Activated CD4-positive, alpha-beta T cell treated with anti-CD3 and anti-CD28 coated beads, Interleukin-10, Interleukin-2, amounts not matched to agents 100 ng/mL and 50 ng/mL, durations not matched to agents 16 hours and 8 hours (primary cell): ENCODE measurements at regions not wholly inside any gene's neighbourhood (a gene's known extent, or its start where the extent isn't known, plus 50 kb on each side); places are given as distances from the start of the nearest gene placed in this dataset.
"Not testable (repeated sequence)": the region's sequence is repeated elsewhere in the genome, so short reads cannot be mapped to it uniquely, and the experiment has no call there.

ENCODE experiments used
- DNase-seq: peaks from one replicate; pipeline ENCODE4 v3.0.0-alpha.2; 2020

DNA sequence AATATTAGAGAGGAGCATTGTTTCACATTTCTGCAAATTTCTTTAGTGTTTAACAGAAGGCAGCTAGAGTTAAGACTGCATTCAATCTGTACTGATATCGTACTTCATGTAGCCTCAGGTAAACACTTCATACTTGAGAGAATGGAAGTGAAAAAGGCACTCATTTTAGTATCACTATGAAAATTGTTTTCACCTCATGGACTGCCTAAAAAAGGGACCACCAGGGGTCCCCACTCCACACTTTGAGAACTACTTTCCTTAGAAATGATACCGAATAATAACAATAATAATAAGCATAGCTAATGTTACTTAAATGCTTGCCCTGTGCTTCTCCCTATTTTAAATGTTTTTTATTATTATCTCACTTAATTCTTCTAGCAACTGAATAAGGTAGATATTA lies 95.1 kb downstream of the BLID start:
- no peak for DNase-seq

DNA sequence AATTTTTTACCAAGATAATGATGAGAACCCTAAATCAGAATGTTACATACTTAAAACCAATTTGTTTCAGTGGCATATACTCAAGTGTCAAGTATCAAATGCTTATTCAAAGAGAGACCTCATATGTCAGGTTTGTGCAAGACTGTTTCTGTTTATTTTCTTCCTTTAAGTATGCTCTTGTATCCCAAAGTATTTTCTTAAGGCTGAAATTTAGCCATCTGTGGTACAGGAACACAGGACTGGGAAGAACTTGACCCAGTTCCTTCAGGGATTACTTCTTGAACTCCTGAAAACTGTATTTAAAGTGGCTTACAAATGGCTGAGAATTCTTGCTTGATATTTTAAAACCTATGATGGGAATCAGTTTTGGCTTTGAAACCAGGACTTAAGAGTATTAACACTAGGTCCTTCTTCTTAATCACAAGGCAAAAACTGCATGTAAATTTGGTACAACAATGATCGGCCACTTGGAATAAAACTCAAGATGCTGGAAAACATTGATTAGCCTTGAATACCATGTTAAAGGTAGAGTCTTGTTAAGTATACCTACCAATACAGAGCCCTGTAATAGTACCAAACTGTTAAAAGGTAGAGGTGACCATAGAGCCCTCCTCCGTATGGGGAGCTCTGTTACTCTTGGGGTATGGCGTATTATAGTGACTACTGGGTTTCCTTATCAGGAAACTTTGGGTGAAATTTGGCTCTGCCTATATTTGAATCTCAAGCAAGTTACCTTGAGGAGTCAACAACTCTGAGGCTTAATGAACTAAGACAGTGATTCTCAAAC lies 95.9 kb downstream of the BLID start:
- DNase-seq, result no peak

DNA sequence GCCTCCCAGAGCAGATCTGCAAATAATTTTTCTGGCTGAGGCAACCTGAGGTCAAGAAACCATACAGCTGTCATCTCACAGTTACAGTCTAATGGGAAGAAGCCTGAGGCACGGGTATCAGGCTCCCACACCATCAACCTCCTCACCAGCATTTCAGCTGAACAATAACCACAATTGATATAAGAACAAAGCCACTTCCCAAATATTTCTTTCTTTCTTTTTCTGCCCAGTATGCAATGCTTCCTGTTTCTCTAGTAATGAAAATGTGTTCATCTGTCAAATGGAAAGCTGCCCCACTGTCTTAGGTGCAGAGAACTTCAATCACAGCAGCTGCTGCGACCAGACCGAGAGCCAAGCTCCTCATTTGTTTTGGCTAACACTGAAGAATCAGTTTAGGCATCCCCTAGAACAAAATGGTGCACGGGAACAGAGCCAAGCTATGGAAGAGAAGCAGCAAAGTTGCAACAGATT lies 108.4 kb downstream of the BLID start:
- DNase-seq, result no peak

GRCh38 chr11:122004446-122004845 lies 111.6 kb downstream of the BLID start:
- DNase-seq, result no peak

- DNase-seq, result no peak
Measured at GRCh38 chr11:122002926-122003325, 113.1 kb downstream of the BLID start.

- DNase-seq, result no peak
Measured at GRCh38 chr11:122002047-122002446, 114.0 kb downstream of the BLID start.

- DNase-seq, result no peak
Measured at GRCh38 chr11:121999651-122000050, 116.4 kb downstream of the BLID start.

- no peak for DNase-seq
Measured at GRCh38 chr11:121996574-121996973, 119.4 kb downstream of the BLID start.

DNA sequence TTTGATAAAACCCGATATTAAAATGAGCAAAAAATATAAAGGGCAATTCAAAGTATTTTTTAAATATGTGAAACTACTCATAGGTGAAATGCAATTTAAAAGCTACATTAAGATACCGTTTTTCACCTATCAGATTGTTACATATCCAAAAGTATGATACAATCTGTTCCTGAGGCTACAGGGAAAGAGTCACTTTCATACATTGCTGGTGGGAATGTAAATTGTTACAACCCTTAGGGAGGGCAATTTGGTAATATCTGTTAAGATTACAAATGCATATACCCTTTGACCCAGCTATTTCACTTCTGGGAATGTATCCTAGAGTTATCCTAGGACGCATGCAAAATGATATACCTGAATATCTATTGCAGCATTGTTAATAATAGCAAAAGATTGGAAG lies 132.1 kb downstream of the BLID start:
- no peak for DNase-seq

DNA sequence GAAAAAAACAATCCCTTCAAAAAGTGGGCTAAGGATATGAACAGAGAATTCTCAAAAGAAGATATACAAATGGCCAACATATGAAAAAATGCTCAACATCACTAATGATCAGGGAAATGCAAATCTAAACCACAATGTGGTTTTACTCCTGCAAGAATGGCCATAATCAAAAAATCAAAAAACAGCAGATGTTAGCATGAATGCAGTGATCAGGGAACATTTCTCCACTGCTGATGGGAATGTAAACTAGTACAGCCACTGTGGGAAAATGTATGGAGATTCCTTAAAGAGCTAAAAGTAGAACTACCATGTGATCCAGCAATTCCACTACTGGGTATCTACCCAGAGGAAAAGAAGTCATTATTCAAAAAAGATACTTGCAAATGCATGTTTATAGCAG lies 138.1 kb downstream of the BLID start:
- DNase-seq, result not testable (repeated sequence)

GRCh38 chr11:121968638-121969037 lies 147.4 kb downstream of the BLID start:
- no peak for DNase-seq

DNA sequence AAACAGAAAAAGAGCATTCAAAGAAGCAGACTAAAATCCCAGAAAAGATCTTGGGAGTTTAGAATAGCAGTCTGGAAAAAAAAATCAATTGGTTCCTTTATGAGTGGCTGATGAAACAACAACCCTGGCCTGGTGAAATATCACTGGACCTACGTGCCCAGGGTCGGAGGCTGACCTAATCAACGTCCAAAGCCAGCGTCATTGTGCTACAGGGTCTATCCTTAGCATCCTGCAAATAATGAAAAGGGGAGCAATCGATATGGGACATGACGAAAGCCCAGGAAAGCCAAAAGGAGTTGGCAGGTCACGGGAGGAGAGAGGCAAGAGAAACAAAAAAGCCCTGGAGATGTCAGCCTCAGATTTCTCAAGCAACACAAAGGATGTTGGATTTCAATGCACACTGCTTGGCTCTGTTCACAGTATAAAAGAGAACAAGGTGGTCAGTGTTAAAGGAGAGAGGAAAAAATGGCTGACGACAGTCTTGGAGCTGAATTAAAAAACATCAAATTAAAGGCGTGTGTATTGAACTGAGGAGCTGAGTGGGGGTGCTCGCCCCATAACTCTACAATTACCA lies 148.8 kb downstream of the BLID start:
- no peak for DNase-seq

GRCh38 chr11:121965330-121965729 lies 150.7 kb downstream of the BLID start:
- no peak for DNase-seq

DNA sequence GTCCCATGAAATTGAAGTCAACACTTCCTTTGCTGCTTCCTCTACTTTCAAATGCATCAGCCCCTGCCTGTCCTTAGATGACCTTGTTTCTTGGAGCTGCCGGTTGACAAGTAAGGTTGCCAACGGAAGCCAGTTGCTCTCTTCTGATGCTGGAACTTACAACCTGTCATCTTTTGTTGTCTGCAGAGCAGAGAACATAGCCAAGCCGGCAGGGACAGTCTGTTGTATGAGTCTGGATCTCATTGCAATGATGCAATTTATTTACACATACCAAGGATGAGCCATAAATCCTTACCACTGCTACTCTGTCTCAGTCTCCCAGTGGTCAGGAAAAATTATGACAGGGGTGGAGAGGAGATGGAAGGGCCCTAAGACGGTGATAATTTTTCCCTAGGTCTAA lies 151.4 kb downstream of the BLID start:
- no peak for DNase-seq

- DNase-seq, result not testable (repeated sequence)
Measured at GRCh38 chr11:121963846-121964245, 152.2 kb downstream of the BLID start.

- DNase-seq, result no peak
Measured at GRCh38 chr11:121961321-121961801, 154.7 kb downstream of the BLID start.

- DNase-seq, result no peak
Measured at GRCh38 chr11:121958971-121959325, 157.1 kb downstream of the BLID start.

DNA sequence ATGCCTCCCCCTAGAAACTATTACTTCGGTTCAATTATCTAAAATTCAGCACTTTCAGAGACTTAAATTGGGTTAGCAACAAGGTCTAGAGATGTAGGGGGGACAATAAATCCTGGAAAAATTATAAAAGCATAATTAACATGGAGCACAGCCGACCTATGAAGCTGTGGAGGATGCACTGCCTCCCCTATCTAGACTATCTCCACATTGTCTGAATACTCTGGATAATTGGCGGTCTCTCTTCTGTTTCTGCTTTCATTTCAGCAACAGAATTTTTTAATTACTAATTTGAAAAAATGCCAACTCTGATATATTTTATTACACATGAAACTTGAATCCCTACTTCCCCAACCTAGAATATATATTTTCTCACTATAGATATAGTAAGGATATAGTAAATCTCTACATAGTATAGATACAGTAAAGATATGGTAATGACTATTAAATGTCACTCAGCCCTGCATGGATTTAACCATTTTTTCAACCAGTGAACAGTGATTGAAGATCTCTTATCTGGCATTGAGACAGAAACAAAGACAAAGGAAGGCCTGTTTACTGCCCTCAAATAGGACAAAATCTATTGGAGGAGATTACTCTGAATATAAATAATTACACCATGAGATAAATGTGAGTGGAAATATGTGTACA lies 157.6 kb downstream of the BLID start:
- DNase-seq, result no peak

DNA sequence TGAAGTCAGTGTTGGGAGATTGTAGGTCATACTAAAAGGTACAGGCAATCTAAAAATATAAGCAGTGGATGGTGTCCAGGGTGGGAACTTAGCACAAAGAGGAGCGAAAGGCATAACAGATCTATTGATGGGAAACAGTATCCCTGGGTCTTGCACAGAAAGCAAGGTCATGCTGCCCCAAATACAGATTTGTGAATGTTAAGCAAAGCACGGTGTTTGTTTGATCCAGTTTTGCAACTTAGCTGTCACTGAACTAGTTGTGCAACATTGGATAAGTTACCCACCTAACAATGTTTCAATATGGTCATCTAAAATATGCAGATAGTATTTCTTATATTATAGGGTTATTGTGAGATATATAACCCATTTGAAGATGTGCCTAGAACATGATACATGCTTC lies 162.9 kb downstream of the BLID start:
- DNase-seq, result no peak

DNA sequence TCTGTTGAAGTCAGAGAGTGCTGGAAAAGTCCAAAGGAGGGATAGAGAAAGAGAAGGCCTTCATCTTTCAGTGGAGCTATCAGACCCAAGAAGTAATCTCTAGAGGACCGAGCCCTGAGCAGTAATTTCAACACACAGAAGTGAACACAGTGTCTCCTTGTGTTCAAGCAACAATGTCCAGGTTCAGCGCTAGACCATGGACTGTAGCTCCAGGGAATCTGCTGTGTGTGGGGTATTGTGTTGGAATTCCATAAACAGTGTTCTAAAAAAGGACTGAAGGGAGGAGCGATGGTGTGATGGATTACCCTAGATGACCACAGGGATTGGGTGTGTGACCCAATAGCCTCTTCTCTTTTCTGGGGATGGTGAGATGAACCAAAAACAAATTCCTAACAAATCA lies 165.9 kb downstream of the BLID start:
- no peak for DNase-seq

DNA sequence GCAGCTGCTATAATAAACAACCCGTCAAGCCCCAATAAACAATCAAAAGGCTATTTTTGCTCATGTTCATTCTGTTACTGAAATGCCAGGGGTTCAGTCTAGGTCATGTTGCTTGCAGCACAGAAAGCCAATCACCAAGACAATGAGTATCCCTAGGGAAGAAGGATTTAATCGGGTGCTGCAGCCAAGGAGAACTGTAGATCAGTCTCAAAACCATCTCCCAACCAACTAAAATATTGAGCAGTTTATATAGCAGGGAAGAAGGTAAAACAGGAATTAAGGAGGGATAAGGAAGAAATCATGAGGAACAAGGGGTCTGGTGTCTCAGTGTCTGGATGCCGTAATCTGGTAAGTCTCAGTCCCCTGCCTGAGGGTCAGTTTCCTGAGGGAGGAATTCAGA lies 169.5 kb downstream of the BLID start:
- DNase-seq, result no peak

DNA sequence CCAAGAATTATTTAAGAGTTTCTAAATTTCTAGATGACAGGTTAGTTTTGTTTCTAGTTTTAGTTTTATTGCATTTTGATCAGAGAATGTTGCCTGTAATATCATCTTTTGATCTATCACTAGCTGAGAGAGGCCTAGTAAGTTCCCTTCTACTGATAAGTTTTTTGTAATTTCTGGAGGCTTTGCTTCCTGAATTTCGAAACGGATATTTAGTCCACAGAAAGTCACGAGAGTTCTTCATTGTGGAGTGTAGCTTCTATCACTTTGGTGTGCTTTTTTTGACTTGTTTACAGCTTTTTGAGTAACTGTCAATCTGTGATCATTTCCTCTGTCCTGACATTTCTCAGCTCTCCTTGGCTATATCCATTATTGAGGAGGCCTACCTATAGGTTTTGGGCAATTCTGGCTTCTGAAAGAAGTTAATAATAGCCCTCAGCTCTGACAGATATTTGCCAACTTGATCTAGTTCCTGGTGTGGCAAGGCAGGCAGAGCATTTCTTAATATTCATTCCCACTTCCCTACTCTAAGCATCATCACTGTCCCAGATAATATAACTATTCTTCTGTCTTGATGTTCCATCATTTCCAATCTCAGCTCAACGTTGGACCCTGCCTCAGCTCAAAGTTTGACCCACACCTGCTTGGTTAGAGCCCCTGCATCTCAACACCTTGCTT lies 171.3 kb downstream of the BLID start:
- DNase-seq, result no peak

- no peak for DNase-seq
Measured at GRCh38 chr11:121938076-121938475, 177.9 kb downstream of the BLID start.
